ENCODE measurements at regions not wholly inside any gene's neighbourhood (a gene's known extent, or its start where the extent isn't known, plus 50 kb on each side); places are given as distances from the start of the nearest gene placed in this dataset.

DNA sequence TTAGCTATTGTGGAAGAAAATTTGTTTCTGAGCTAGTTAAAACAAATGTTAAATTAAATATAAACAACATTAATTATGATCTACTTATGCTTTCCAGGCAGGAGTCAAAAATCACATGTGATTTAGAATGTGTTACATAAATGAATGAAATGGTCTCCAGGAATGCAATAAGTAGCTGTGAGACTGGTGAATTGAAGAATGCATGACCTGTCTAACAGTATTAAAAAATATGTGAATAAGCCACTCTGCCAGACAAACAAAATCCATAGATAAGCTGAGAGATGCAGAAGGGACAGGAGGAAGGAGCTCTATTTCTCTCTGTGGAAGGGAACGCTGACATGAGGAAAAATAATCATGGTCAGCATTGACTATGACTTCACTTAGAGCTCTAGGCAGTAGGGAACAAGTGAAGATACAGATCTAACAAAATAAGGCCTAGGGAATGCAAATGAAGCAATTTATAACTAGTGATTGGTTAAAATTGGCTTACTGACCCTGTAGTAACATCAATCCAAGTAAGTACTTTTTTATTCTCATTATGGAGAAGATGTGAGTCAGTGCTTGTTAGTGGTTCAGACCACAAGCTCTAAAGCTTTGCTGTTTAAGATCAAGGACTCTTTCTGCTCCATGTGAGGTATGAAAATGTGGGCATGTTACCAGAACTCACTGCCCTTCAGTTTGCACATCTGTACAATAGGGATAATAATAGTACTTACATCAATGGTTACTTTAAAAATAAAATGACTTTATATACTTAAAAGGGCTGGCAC lies 432.6 kb downstream of the MMUT start:
- H3K4me1 ChIP-seq (ENCODE audit: insufficient read depth, low read length) = no peaks in the 10 kb centered on the region
- ATAC-seq (no peak), FAIRE-seq (no peak), DNase-seq (ENCODE audit: low spot score) (no peak)
- H2AFZ ChIP-seq (ENCODE audit: low read length) = no peak overlapping the region
- H3K36me3 ChIP-seq (replicated peaks in 1 of 2; ENCODE audit: control insufficient read depth in 1 of 2, insufficient read depth in 2 of 2, low read length in 2 of 2) = no peaks in the 10 kb centered on the region
- H3K9ac ChIP-seq (ENCODE audit: insufficient read depth, low read depth, low read length) = no peak overlapping the region
- ChIA-PET CTCF (ENCODE audit: low intra/inter-chr PET ratio, low total read pairs) (no interaction called here), POLR2A (no interaction called here)
- no peak overlapping the region for H3K4me3 ChIP-seq (replicated peaks in 1 of 3; ENCODE audit: insufficient read depth in 1 of 3, low read depth in 2 of 3, low read length in 3 of 3)
- no peak overlapping the region for H3K4me2 ChIP-seq (ENCODE audit: low read depth, low read length)
- WGBS (ENCODE audit: low lambda C conversion rate) = 0% methylated on average over 1 of the region's 1 CpG
- no TSS peak for BruUV-seq (replicated peaks)
- 0 out of 2 replicates have a peak, but pooled peaks cover 6% of the 10 kb centered on the region for H3K9me3 ChIP-seq (ENCODE audit: low read length)
- H4K20me1 ChIP-seq (ENCODE audit: insufficient read depth, low read length) = no peaks in the 10 kb centered on the region
- no peaks in the 10 kb centered on the region for H3K79me2 ChIP-seq (ENCODE audit: insufficient read depth, low read length)
- H3K27me3 ChIP-seq (ENCODE audit: control insufficient read depth in 1 of 2, insufficient read depth in 2 of 2, low read length in 2 of 2) = no peaks in the 10 kb centered on the region
- H3K27ac ChIP-seq (ENCODE audit: extremely low read length, insufficient read depth, low read length) = no peak overlapping the region
- no peak for TF ChIP-seq MBNL3 (CRISPR knock-in tag; conservative IDR thresholded peaks at IDR 0.05)
- no peak for TF ChIP-seq ZNF335 (CRISPR knock-in tag; IDR thresholded peaks at IDR 0.05)
- no peak for TF ChIP-seq NCOA1 (CRISPR knock-in tag; IDR thresholded peaks at IDR 0.05)
- TF ChIP-seq, protein P1, sequence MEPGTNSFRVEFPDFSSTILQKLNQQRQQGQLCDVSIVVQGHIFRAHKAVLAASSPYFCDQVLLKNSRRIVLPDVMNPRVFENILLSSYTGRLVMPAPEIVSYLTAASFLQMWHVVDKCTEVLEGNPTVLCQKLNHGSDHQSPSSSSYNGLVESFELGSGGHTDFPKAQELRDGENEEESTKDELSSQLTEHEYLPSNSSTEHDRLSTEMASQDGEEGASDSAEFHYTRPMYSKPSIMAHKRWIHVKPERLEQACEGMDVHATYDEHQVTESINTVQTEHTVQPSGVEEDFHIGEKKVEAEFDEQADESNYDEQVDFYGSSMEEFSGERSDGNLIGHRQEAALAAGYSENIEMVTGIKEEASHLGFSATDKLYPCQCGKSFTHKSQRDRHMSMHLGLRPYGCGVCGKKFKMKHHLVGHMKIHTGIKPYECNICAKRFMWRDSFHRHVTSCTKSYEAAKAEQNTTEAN (CRISPR knock-in tag; conservative IDR thresholded peaks at IDR 0.05) = no peak
- no peak for TF ChIP-seq PTBP1 (IDR thresholded peaks at IDR 0.05; ENCODE audit: low read depth, low read length, poor library complexity, severe bottlenecking)
- TF ChIP-seq ZSCAN12 (CRISPR knock-in tag; IDR thresholded peaks at IDR 0.05) = no peak
- TF ChIP-seq, protein P2, sequence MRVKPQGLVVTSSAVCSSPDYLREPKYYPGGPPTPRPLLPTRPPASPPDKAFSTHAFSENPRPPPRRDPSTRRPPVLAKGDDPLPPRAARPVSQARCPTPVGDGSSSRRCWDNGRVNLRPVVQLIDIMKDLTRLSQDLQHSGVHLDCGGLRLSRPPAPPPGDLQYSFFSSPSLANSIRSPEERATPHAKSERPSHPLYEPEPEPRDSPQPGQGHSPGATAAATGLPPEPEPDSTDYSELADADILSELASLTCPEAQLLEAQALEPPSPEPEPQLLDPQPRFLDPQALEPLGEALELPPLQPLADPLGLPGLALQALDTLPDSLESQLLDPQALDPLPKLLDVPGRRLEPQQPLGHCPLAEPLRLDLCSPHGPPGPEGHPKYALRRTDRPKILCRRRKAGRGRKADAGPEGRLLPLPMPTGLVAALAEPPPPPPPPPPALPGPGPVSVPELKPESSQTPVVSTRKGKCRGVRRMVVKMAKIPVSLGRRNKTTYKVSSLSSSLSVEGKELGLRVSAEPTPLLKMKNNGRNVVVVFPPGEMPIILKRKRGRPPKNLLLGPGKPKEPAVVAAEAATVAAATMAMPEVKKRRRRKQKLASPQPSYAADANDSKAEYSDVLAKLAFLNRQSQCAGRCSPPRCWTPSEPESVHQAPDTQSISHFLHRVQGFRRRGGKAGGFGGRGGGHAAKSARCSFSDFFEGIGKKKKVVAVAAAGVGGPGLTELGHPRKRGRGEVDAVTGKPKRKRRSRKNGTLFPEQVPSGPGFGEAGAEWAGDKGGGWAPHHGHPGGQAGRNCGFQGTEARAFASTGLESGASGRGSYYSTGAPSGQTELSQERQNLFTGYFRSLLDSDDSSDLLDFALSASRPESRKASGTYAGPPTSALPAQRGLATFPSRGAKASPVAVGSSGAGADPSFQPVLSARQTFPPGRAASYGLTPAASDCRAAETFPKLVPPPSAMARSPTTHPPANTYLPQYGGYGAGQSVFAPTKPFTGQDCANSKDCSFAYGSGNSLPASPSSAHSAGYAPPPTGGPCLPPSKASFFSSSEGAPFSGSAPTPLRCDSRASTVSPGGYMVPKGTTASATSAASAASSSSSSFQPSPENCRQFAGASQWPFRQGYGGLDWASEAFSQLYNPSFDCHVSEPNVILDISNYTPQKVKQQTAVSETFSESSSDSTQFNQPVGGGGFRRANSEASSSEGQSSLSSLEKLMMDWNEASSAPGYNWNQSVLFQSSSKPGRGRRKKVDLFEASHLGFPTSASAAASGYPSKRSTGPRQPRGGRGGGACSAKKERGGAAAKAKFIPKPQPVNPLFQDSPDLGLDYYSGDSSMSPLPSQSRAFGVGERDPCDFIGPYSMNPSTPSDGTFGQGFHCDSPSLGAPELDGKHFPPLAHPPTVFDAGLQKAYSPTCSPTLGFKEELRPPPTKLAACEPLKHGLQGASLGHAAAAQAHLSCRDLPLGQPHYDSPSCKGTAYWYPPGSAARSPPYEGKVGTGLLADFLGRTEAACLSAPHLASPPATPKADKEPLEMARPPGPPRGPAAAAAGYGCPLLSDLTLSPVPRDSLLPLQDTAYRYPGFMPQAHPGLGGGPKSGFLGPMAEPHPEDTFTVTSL (CRISPR knock-in tag; IDR thresholded peaks at IDR 0.05; ENCODE audit: borderline replicate concordance) = no peak
- TF ChIP-seq, protein P3, sequence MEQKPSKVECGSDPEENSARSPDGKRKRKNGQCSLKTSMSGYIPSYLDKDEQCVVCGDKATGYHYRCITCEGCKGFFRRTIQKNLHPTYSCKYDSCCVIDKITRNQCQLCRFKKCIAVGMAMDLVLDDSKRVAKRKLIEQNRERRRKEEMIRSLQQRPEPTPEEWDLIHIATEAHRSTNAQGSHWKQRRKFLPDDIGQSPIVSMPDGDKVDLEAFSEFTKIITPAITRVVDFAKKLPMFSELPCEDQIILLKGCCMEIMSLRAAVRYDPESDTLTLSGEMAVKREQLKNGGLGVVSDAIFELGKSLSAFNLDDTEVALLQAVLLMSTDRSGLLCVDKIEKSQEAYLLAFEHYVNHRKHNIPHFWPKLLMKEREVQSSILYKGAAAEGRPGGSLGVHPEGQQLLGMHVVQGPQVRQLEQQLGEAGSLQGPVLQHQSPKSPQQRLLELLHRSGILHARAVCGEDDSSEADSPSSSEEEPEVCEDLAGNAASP (CRISPR knock-in tag; IDR thresholded peaks at IDR 0.05; ENCODE audit: borderline replicate concordance) = no peak
- TF ChIP-seq ZSCAN20 (CRISPR knock-in tag; IDR thresholded peaks at IDR 0.05; ENCODE audit: borderline replicate concordance) = no peak
- TF ChIP-seq SRF (IDR thresholded peaks at IDR 0.05; ENCODE audit: low read depth, low read length) = no peak
- no peak for TF ChIP-seq ETV6 (CRISPR knock-in tag; conservative IDR thresholded peaks at IDR 0.05)
- TF ChIP-seq MXD4 (CRISPR knock-in tag; IDR thresholded peaks at IDR 0.05) = no peak
- no peak for TF ChIP-seq ZNF883 (CRISPR knock-in tag; IDR thresholded peaks at IDR 0.05; ENCODE audit: not compliant biosample characterization)
- TF ChIP-seq NR2F2 (IDR thresholded peaks at IDR 0.05; ENCODE audit: borderline replicate concordance, low read depth) = no peak
- no peak for TF ChIP-seq FLYWCH1 (CRISPR knock-in tag; IDR thresholded peaks at IDR 0.05)
- TF ChIP-seq ZFP1 (CRISPR knock-in tag; IDR thresholded peaks at IDR 0.05) = no peak
- no peak for TF ChIP-seq NFIB (CRISPR knock-in tag; IDR thresholded peaks at IDR 0.05; ENCODE audit: borderline replicate concordance)
- in situ Hi-C loops (cut with HindIII; ENCODE audit: extremely low pct_ligation_motif_present, low pct_unique_long_range_greater_than_20kb) (no loop called here), intact Hi-C loops (cut with micrococcal nuclease; ENCODE audit: unreplicated experiment) (no loop called here)
